ENCODE measurements at regions not wholly inside any gene's neighbourhood (a gene's known extent, or its start where the extent isn't known, plus 50 kb on each side); places are given as distances from the start of the nearest gene placed in this dataset.
"Not testable (repeated sequence)": the region's sequence is repeated elsewhere in the genome, so short reads cannot be mapped to it uniquely, and the experiment has no call there.

- DNase-seq (ENCODE audit: low read depth): not testable (repeated sequence)
Observed at GRCh38 chr7:150101282-150101681, 221.9 kb upstream of the LRRC61 start.

- DNase-seq (ENCODE audit: low read depth): not testable (repeated sequence)
Observed at GRCh38 chr7:150107283-150107682, 215.9 kb upstream of the LRRC61 start.

DNA sequence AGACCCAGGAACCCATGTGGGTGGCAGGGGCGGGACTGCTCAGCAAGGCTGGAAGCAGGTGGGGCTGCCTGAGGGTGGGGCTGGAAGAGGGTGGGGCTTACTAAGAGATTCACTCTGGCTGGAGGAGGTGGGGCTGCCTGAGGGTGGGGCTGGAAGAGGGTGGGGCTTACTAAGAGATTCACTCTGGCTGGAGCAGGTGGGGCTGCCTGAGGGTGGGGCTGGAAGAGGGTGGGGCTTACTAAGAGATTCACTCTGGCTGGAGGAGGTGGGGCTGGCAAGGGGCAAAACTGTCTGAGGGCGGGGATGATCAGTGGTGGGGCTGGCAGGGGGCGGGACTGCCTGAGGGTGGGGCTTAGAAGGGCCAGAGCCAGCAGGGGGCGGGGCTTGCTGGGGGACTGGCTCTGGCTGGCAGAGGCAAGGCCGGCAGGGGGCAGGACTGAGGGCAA is 212.8 kb upstream of the LRRC61 start:
- not testable (repeated sequence) for DNase-seq (ENCODE audit: low read depth)

- DNase-seq (ENCODE audit: low read depth): not testable (repeated sequence)
Observed at GRCh38 chr7:150110882-150111281, 212.3 kb upstream of the LRRC61 start.

DNA sequence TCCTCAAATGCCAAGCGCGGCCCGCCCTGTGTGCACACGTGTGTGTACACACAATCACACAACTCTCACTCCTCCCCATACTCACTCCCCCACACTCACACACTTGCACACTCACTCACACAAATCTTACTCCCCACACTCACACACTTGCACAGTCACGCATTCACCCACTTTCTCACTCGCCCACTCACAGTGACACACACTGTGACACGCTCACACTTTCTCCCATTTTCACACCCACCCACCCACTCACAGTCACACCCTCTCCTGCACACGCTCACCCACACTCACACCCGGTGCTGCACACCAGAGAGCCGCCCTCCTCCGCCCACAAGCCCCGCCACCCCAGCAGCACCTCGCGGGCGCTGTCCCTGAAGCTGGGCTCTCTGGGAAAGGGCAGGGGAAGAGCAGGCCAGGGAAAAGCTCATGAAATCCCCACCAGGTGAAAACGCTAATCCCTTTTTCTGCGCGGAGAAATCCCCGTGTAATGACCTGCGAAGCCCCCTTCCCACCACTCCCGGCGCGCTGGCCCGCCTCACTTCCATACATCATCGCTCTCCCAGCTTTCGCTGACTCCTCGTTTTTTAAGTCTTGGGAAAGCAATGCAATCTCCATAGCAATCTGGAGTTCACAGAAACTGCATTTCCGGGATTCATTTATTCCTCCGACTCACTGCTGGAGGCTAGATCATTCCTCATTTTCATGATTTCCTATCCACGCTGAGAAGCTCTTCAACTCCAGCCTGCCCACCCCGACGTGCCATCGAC is 211.6 kb upstream of the LRRC61 start:
- not testable (repeated sequence) for DNase-seq (ENCODE audit: low read depth)

- not testable (repeated sequence) for DNase-seq (ENCODE audit: low read depth)
Observed at GRCh38 chr7:150113301-150113700, 209.9 kb upstream of the LRRC61 start.

- not testable (repeated sequence) for DNase-seq (ENCODE audit: low read depth)
Observed at GRCh38 chr7:150114591-150114990, 208.6 kb upstream of the LRRC61 start.

DNA sequence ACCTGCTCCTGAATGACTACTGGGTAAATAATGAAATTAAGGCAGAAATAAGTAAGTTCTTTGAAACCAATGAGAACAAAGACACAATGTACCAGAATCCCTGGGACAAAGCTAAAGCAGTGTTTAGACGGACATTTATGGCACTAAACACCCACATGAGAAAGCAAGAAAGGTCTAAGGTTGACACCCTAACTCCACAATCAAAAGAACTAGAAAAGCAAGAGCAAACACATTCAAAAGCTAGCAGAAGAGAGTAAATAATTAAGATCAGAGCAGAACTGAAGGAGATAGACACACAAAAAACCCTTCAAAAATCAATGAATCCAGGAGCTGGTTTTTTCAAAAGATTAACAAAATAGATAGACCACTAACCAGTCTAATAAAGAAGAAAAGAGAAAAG is 203.2 kb upstream of the LRRC61 start:
- not testable (repeated sequence) for DNase-seq (ENCODE audit: low read depth)

DNA sequence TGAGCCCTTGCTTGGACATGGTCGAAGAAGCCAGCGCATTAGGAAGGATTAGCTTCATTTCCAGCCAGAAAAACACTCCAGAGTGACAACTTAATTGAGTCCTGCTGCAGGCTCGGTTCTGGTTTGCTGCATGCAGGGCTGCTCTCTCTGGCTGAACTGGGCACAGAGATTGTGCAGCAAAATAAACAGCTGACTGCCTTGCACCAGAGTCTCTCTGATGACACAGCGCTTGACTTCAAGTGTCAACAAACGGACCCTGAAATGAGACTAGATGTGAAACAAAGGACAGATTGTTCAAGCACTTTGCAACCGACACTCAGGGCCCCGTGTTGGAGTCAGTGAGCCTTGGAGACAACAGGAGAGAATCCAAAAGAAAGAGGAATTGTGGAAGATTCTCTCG is 197.3 kb upstream of the LRRC61 start:
- DNase-seq (ENCODE audit: low read depth): not testable (repeated sequence)

DNA sequence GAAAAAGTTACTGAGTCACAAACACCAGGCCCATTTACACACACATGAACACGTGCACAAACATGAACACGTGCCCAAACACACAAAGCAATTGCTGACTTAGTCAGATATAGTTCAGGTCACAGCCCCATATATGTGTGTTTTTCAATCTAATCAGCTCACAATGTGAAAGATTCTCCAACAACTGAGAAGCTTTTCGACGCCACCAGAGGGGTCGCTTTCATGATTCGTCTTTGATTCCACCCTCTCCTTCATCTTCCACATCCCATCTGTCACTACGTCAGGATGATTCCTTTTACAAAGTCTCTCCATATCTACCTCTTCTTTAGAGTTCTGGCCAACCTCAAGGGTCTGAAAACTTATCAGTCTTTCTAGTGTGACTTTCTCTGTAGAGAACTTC is 188.7 kb upstream of the LRRC61 start:
- DNase-seq (ENCODE audit: low read depth): not testable (repeated sequence)

- not testable (repeated sequence) for DNase-seq (ENCODE audit: low read depth)
Observed at GRCh38 chr7:150135620-150136190, 187.4 kb upstream of the LRRC61 start.

- DNase-seq (ENCODE audit: low read depth): not testable (repeated sequence)
Observed at GRCh38 chr7:150139840-150140239, 183.3 kb upstream of the LRRC61 start.

DNA sequence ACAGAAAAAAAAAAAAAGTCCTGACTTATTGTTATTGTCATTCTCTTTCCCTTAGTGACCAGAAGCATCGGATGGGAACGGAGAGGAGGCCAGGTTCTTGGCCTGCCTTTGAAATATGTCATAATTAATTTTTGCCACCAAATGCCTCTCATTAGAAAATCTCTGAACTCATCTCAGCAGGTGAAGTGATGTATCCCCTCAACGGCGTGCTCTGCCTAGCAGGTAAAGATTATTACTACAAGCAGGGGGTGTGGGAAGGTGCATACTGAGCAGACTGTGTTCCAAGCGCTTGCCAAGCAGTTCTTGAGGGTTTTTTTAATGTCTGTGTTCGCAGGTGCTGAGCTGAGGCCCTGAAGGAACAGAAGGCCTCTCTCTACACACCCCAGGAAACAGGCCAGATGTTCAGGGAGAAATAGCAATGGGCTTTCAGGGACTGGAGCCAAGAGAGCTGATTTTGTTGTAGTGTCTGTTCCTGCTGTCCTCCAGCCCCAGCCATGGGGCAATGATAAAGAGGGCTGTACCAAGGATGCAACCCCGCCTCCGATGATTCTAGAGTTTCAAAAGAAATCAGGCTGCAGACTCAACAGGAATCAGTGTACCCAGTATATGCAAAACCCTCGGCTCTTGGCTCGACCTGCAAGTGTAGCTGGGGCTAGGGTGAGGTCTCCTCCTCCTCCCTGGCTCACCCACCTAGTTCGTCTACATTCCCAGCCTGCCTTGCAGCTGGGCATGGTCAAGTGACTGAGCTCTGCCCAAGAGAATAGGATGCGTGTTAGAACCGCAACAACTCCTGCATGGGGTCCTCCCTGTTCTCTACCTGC is 181.4 kb upstream of the LRRC61 start:
- not testable (repeated sequence) for DNase-seq (ENCODE audit: low read depth)

DNA sequence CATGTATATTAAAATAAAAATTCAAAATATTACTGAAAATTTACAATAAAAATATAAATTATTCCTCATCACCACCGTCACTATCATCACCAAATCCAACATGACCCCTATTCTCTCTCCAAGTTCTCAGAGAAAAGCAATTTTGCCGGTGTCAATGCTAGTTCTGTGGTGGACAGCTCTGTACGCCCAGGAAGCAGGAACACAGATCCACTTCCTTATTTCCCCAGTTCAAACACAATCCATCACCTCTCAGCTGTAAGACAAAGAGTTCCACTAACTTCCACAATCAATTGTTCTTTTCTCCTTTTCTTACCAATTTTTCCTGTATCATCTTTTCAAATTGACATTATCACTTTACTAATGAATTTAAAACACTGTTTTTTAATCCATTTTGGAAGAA is 177.0 kb upstream of the LRRC61 start:
- DNase-seq (ENCODE audit: low read depth): not testable (repeated sequence)

GRCh38 chr7:150147524-150147923 is 175.6 kb upstream of the LRRC61 start:
- not testable (repeated sequence) for DNase-seq (ENCODE audit: low read depth)

DNA sequence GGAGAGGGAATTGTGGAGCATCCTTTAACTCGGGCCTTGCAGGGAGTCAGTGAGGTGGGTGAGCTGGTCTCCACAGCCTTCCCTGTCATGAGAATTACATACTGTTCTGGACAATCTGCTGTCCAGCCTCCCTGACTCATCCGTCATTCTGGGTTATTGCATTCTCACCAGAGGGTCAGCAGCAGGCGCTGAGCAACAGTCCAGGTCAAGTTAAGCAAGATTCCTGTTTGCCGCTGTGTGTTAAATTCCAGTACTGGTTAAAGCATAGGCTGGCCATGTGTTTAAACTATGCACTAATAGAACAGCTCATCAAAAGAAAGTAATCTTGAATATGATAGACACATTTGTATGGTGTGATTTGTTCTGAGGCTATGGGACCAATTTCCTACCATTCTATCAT is 167.1 kb upstream of the LRRC61 start:
- DNase-seq (ENCODE audit: low read depth): not testable (repeated sequence)

DNA sequence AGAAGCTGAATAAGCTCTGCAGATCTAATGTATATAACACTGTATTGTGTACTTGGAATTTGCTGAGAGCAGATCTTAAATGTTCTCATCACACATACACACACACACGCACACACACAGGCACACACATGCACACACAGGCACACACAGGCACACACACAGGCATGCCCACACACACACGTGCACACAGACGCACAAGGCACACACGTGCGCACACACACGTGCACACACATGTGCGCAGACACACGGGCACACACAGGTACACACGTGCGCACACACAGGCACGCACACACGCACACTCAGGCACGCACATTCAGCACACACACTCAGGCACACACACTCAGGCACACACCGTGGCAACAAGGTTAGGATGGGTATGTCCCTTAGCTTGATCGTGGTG is 164.5 kb upstream of the LRRC61 start:
- not testable (repeated sequence) for DNase-seq (ENCODE audit: low read depth)

GRCh38 chr7:150169515-150169914 is 153.6 kb upstream of the LRRC61 start:
- not testable (repeated sequence) for DNase-seq (ENCODE audit: low read depth)

- DNase-seq (ENCODE audit: low read depth): not testable (repeated sequence)
Observed at GRCh38 chr7:150169943-150170490, 153.1 kb upstream of the LRRC61 start.

DNA sequence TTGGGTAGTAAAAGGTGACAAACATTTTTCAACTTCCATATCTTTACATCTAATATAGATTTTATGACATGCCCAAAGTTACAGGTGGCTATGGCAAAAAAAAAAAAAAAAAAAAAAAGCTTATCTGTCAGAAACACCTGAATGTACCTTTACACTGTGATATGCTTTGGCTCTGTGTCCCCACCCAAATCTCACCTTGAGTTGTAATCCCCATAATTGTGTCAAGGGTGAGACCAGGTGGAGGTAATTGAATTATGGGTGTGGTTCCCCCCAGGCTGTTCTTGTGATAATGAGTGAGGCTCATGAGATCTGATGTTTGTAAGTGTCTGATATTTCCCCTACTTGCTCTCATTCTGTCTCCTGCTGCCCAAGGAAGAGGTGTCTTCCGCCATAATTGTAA is 139.6 kb upstream of the LRRC61 start:
- not testable (repeated sequence) for DNase-seq (ENCODE audit: low read depth)

GRCh38 chr7:150189963-150190362 is 133.2 kb upstream of the LRRC61 start:
- not testable (repeated sequence) for DNase-seq (ENCODE audit: low read depth)

- DNase-seq (ENCODE audit: low read depth): not testable (repeated sequence)
Observed at GRCh38 chr7:150192541-150192940, 130.6 kb upstream of the LRRC61 start.
